ENCODE measurements at regions not wholly inside any gene's neighbourhood (a gene's known extent, or its start where the extent isn't known, plus 50 kb on each side); places are given as distances from the start of the nearest gene placed in this dataset.

- no peak for TF ChIP-seq CTCF (IDR thresholded peaks at IDR 0.05)
- TF ChIP-seq POLR2A (IDR thresholded peaks at IDR 0.05), result no peak
- TF ChIP-seq POLR2AphosphoS5 (IDR thresholded peaks at IDR 0.05), result no peak
Measured at GRCh38 chr1:17878837-17879236, 123.7 kb downstream of the ACTL8 start.

Measured in breast epithelium (tissue), 3 donors.